ENCODE measurements at regions not wholly inside any gene's neighbourhood (a gene's known extent, or its start where the extent isn't known, plus 50 kb on each side); places are given as distances from the start of the nearest gene placed in this dataset.

GRCh38 chr6:91562955-91563354 is 976.1 kb upstream of the MAP3K7 start:
- peak; percentile 18 for DNase-seq (ENCODE audit: low spot score)

- DNase-seq (ENCODE audit: low spot score): no peak
Observed at GRCh38 chr6:91560409-91560808, 973.5 kb upstream of the MAP3K7 start.

GRCh38 chr6:91540902-91541301 is 954.0 kb upstream of the MAP3K7 start:
- DNase-seq (ENCODE audit: low spot score): no peak

GRCh38 chr6:91539456-91539855 is 952.6 kb upstream of the MAP3K7 start:
- DNase-seq (ENCODE audit: low spot score): no peak

- no peak for DNase-seq (ENCODE audit: low spot score)
Observed at GRCh38 chr6:91538622-91539021, 951.8 kb upstream of the MAP3K7 start.

- no peak for DNase-seq (ENCODE audit: low spot score)
Observed at GRCh38 chr6:91534614-91535013, 947.7 kb upstream of the MAP3K7 start.

GRCh38 chr6:91523511-91523910 is 936.6 kb upstream of the MAP3K7 start:
- DNase-seq (ENCODE audit: low spot score): no peak

GRCh38 chr6:91521999-91522398 is 935.1 kb upstream of the MAP3K7 start:
- no peak for DNase-seq (ENCODE audit: low spot score)

GRCh38 chr6:91509711-91510110 is 922.8 kb upstream of the MAP3K7 start:
- no peak for DNase-seq (ENCODE audit: low spot score)

GRCh38 chr6:91509039-91509438 is 922.2 kb upstream of the MAP3K7 start:
- DNase-seq (ENCODE audit: low spot score): no peak

GRCh38 chr6:91506509-91506908 is 919.6 kb upstream of the MAP3K7 start:
- DNase-seq (ENCODE audit: low spot score): no peak

GRCh38 chr6:91505199-91505598 is 918.3 kb upstream of the MAP3K7 start:
- DNase-seq (ENCODE audit: low spot score): no peak

- DNase-seq (ENCODE audit: low spot score): no peak
Observed at GRCh38 chr6:91501930-91502329, 915.1 kb upstream of the MAP3K7 start.

GRCh38 chr6:91500689-91501303 is 913.9 kb upstream of the MAP3K7 start:
- no peak for DNase-seq (ENCODE audit: low spot score)

GRCh38 chr6:91498576-91498975 is 911.7 kb upstream of the MAP3K7 start:
- DNase-seq (ENCODE audit: low spot score): no peak

GRCh38 chr6:91497770-91498169 is 910.9 kb upstream of the MAP3K7 start:
- no peak for DNase-seq (ENCODE audit: low spot score)

- DNase-seq (ENCODE audit: low spot score): no peak
Observed at GRCh38 chr6:91490671-91491301, 903.9 kb upstream of the MAP3K7 start.

GRCh38 chr6:91487696-91488392 is 901.0 kb upstream of the MAP3K7 start:
- no peak for DNase-seq (ENCODE audit: low spot score)

- DNase-seq (ENCODE audit: low spot score): no peak
Observed at GRCh38 chr6:91486200-91486599, 899.3 kb upstream of the MAP3K7 start.

- DNase-seq (ENCODE audit: low spot score): no peak
Observed at GRCh38 chr6:91485047-91485446, 898.2 kb upstream of the MAP3K7 start.

- DNase-seq (ENCODE audit: low spot score): peak; percentile 11
Observed at GRCh38 chr6:91483415-91484105, 896.7 kb upstream of the MAP3K7 start.

- no peak for DNase-seq (ENCODE audit: low spot score)
Observed at GRCh38 chr6:91482498-91482897, 895.6 kb upstream of the MAP3K7 start.

- no peak for DNase-seq (ENCODE audit: low spot score)
Observed at GRCh38 chr6:91480402-91480801, 893.5 kb upstream of the MAP3K7 start.
